ENCODE measurements at regions not wholly inside any gene's neighbourhood (a gene's known extent, or its start where the extent isn't known, plus 50 kb on each side); places are given as distances from the start of the nearest gene placed in this dataset.

DNA sequence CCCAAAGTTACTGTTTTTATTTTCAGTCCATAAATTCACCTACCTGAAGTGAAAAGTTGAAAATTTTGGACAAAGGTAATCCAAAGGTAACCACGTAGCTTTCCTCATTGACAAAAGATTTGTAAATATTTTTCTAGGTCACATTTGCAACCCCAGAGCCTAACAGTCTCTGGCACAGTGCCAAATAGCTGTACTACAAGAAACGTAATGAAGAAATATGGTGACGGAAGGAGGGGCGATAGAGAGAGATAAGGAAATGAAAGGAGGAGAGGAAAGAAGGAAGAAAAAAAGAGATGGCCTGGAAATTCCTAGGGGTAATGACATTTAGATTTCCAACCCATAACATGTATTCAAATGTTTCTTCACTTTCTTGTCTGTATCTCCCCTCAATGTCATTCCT, 159.4 kb downstream of the BARHL2 start:
- FAIRE-seq, result no peak
- CTCF ChIA-PET, result interaction anchor here (1.2 kb wide), 1 partner anchor 21 kb away, joined by 5 read pairs; no protein-coding TSS in a partner anchor
- no peaks in the 10 kb centered on the region for H3K4me1 ChIP-seq (ENCODE audit: control insufficient read depth, extremely low read depth, insufficient read depth, low read length)

More for the DNA sequence above, 159.4 kb downstream of the BARHL2 start:
- Histone ChIP-seq H3K79me2 (ENCODE audit: control insufficient read depth, insufficient read depth, low read length) (no peaks in the 10 kb centered on the region), H3K9me1 (replicated peaks; ENCODE audit: control insufficient read depth, extremely low read depth, insufficient read depth, low read length) (no peaks in the 10 kb centered on the region), H3K36me3 (ENCODE audit: control insufficient read depth in 2 of 2, extremely low read depth in 1 of 2, insufficient read depth in 2 of 2, low read length in 2 of 2) (no peaks in the 10 kb centered on the region), H2AFZ (ENCODE audit: low read depth, low read length) (no peak overlapping the region), H4K20me1 (replicated peaks; ENCODE audit: control insufficient read depth, extremely low read depth, insufficient read depth, low read length) (no peaks in the 10 kb centered on the region), H3K4me2 (ENCODE audit: insufficient read depth, low read length) (no peak overlapping the region), H3K4me3 (replicated peaks in 1 of 3; ENCODE audit: insufficient read depth in 1 of 3, low read depth in 1 of 3, low read length in 3 of 3) (no peak overlapping the region), H3K9me3 (replicated peaks; ENCODE audit: control insufficient read depth, insufficient read depth, low read length) (no peaks in the 10 kb centered on the region), H3K27me3 (ENCODE audit: control insufficient read depth in 2 of 2, insufficient read depth in 2 of 2, low read length in 2 of 2) (no peaks in the 10 kb centered on the region), H3K9ac (replicated peaks; ENCODE audit: extremely low read depth, insufficient read depth, low read length) (no peak overlapping the region), H3K27ac (ENCODE audit: insufficient read depth, low read depth, low read length) (no peak overlapping the region)
- intact Hi-C loops (cut with micrococcal nuclease), result no loop called here
- POLR2A ChIA-PET, result no interaction called here
- TF ChIP-seq, protein P1, sequence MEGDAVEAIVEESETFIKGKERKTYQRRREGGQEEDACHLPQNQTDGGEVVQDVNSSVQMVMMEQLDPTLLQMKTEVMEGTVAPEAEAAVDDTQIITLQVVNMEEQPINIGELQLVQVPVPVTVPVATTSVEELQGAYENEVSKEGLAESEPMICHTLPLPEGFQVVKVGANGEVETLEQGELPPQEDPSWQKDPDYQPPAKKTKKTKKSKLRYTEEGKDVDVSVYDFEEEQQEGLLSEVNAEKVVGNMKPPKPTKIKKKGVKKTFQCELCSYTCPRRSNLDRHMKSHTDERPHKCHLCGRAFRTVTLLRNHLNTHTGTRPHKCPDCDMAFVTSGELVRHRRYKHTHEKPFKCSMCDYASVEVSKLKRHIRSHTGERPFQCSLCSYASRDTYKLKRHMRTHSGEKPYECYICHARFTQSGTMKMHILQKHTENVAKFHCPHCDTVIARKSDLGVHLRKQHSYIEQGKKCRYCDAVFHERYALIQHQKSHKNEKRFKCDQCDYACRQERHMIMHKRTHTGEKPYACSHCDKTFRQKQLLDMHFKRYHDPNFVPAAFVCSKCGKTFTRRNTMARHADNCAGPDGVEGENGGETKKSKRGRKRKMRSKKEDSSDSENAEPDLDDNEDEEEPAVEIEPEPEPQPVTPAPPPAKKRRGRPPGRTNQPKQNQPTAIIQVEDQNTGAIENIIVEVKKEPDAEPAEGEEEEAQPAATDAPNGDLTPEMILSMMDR (IDR thresholded peaks at IDR 0.05; ENCODE audit: extremely low read depth in 1 of 2, insufficient read depth in 1 of 2, low read depth in 1 of 2, low read length in 2 of 2), result no peak
- TF ChIP-seq MYC (IDR thresholded peaks at IDR 0.05; ENCODE audit: low read depth, low read length), result no peak
- no peak for TF ChIP-seq POLR2AphosphoS5 (IDR thresholded peaks at IDR 0.05; ENCODE audit: insufficient read depth, low read depth, low read length)
- TF ChIP-seq GATA2 (IDR thresholded peaks at IDR 0.05; ENCODE audit: insufficient read depth, insufficient read length, low read depth, low read length), result no peak
- TF ChIP-seq, protein P2, sequence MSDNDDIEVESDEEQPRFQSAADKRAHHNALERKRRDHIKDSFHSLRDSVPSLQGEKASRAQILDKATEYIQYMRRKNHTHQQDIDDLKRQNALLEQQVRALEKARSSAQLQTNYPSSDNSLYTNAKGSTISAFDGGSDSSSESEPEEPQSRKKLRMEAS (IDR thresholded peaks at IDR 0.05; ENCODE audit: insufficient read depth, insufficient read length), result no peak
- BruUV-seq (replicated peaks), result no TSS peak
- DNase-seq (ENCODE audit: low read depth, low spot score), result no peak
- dilution Hi-C loops (cut with MboI; ENCODE audit: extremely low pct_ligation_motif_present, low sequenced_read_pairs), result no loop called here

Measured in endothelial cell of umbilical vein (primary cell).